SK-N-MC (cell line): ENCODE measurements at regions not wholly inside any gene's neighbourhood (a gene's known extent, or its start where the extent isn't known, plus 50 kb on each side); places are given as distances from the start of the nearest gene placed in this dataset.

Experiments used
- DNase-seq: peaks from one replicate; pipeline ENCODE4 v3.0.0-alpha.2; 2011; ENCODE audit warnings: low read depth, low spot score
- H3K27ac ChIP-seq: fragments of 200-600 bp; sonication (generic); 2 replicates; pipeline ENCODE4 v1.5.1; 2016; ENCODE audit warnings: mixed run types
- H3K36me3 ChIP-seq: fragments of 200-600 bp; sonication (generic); 2 replicates; pipeline ENCODE4 v1.6.1; 2017; ENCODE audit warnings: antibody characterized with exemption, low read length, mixed read lengths; ENCODE audit not compliant: insufficient read depth
- H3K4me3 ChIP-seq: fragments of 200-600 bp; sonication (generic); 2 replicates; pipeline ENCODE4 v1.5.1; 2016
- H3K9ac ChIP-seq: fragments of 200-600 bp; sonication (generic); 2 replicates; pipeline ENCODE4 v1.8.0; 2017; ENCODE audit warnings: mixed run types, mixed read lengths; ENCODE audit not compliant: insufficient read length
- H3K9me3 ChIP-seq: fragments of 200-600 bp; sonication (generic); 2 replicates; pipeline ENCODE4 v1.6.1; 2017; ENCODE audit warnings: low read depth, mild to moderate bottlenecking, antibody characterized with exemption, low read length, moderate library complexity, mixed read lengths
- EZH2 ChIP-seq: fragments of 200-600 bp; sonication (generic); IDR thresholded peaks from one replicate; pipeline ENCODE4 v1.6.1; 2017; ENCODE audit warnings: antibody characterized with exemption
- FOXP2 ChIP-seq: optimal IDR thresholded peaks from 2 replicates; pipeline ENCODE3; 2011; ENCODE audit warnings: mild to moderate bottlenecking, moderate library complexity; ENCODE audit not compliant: insufficient read depth; ENCODE audit errors: extremely low read length, control extremely low read depth
- POLR2AphosphoS5 ChIP-seq: IDR thresholded peaks from 2 replicates; pipeline ENCODE4 v1.6.1; 2012; ENCODE audit warnings: mild to moderate bottlenecking, low read depth, low read length, borderline replicate concordance

DNA sequence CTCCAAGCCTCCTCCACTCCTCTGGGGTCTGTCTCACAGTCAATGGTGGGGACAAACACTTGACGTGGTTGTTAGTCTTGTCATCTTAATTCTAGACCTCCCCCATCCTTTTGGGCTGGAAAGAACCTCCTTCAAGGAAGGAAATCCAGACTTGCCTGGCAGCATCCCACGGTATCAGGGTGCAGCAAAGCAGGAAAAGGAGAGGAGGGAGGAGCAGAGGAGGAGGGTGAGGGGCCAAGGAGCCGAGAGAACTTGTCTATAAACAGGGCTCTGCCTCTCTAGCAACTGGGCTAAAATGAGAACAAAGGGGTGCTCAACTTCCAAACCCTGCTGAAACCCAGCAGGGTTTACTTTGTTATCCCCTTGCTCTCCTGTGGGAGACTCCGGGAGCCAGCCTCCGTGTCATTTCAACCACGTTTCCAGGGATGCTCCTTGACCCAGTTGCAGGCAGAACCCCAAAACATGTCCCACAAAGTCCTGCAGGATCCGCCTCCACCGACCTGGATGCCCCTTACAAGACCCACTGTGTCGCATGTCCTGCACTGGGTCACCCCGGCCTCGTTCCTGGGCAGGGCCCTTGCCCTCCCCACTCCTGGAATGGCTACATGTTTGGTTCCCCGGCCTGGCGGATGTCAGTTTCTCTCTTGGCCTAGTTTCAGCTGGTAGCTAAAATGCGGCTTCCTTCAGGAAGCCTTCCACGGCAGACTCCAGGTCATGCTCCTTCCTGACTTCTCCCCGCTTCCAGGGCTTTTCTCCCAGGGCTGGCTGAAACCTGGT is 69.7 kb upstream of the MGMT start:
- Histone ChIP-seq H3K4me3 (no peak overlapping the region), H3K36me3 (no peaks in the 10 kb centered on the region), H3K9me3 (no peaks in the 10 kb centered on the region), H3K27ac (no peak overlapping the region), H3K9ac (no peak overlapping the region)
- TF ChIP-seq EZH2: no peak
- no peak for TF ChIP-seq POLR2AphosphoS5
- TF ChIP-seq FOXP2: no peak
- DNase-seq: no peak

DNA sequence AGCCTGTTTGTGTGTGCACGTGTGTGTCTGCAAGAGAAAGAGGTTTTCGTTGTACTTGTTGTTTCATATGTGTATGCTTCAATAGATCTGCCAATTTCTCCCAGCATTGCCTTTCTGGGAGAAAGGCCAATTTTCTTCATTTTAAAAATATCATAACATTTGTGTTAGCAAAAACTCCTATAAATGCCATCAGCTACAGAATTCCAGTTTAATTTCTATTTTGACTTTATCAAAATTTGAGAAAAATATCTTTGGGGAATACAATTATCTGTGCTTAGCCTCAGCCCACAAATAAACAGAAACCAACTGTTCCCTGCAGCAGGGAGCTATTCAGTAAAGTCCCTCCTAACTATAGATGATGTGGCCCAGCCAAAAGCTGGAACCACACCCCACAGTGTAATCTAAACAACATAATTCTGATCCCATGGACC is 68.3 kb upstream of the MGMT start:
- Histone ChIP-seq H3K9ac (no peak overlapping the region), H3K27ac (no peak overlapping the region), H3K4me3 (no peak overlapping the region), H3K36me3 (no peaks in the 10 kb centered on the region), H3K9me3 (no peaks in the 10 kb centered on the region)
- TF ChIP-seq EZH2: no peak
- no peak for TF ChIP-seq POLR2AphosphoS5
- no peak for TF ChIP-seq FOXP2
- DNase-seq: no peak

DNA sequence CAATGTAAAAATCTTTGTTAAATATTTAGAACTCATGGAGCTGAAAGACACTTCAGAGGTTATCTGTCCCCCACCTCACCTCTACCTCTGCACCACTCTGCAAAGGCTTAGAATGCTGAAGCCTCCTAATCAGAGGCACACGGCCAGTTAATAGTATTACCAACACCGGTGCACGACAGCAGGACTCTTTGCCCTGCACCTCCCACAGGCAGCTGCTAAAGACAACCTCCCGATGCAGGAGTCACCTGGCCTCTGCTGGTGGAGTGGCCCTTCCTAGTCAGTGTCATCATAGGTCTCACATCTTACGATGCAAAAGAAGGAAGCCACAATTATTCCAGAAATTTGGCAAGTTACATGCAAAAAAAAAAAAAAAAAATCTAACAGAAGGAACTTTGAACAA is 66.6 kb upstream of the MGMT start:
- DNase-seq: no peak

DNA sequence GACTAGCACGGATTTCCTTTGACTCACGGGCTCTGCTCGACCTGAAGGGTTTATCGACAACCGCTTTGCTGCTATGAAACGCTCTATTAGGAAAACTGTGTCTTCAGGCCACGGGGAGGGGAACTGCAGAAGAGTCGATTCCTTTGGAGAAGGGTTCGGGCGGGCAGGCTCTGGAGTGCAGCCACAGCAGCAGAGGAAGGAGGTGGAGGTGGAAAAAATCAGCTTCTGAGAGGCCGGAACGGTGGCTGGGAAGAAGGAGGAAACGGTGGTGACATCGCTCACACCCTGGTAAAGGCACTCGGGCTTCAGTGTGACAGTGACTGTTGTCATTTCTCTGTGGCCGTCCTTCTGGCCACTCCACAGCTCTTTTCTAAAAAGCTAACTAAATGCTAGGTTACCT is 64.6 kb upstream of the MGMT start:
- Histone ChIP-seq H3K27ac (no peak overlapping the region), H3K36me3 (no peaks in the 10 kb centered on the region), H3K4me3 (no peak overlapping the region), H3K9me3 (no peaks in the 10 kb centered on the region), H3K9ac (no peak overlapping the region)
- no peak for DNase-seq
- no peak for TF ChIP-seq EZH2
- TF ChIP-seq POLR2AphosphoS5: no peak
- no peak for TF ChIP-seq FOXP2

More for the DNA sequence above, 66.6 kb upstream of the MGMT start:
- no peak overlapping the region for H3K27ac ChIP-seq
- H3K9me3 ChIP-seq: no peaks in the 10 kb centered on the region
- no peaks in the 10 kb centered on the region for H3K36me3 ChIP-seq
- no peak overlapping the region for H3K9ac ChIP-seq
- no peak overlapping the region for H3K4me3 ChIP-seq
- TF ChIP-seq EZH2: no peak
- TF ChIP-seq FOXP2: no peak
- TF ChIP-seq POLR2AphosphoS5: no peak

DNA sequence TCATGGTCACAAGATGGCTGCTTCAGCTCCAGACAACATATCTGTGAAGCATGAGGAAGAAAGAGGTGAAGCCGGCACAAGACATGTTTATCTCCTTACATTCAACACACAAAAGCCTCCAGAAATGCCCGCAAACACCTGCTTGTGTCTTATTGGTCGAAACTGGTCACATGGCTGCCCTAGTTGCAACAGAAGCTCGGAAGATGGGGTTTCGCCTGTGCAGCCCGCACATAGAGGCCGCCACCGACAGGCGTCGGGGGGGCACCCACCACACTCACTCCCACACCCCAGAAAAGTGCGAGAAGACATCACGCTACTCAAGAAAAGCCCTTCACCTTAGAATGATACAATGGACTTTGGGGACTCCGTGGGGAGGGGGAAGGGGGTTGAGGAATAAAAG is 63.0 kb upstream of the MGMT start:
- DNase-seq: no peak
- Histone ChIP-seq H3K27ac (no peak overlapping the region), H3K36me3 (no peaks in the 10 kb centered on the region), H3K4me3 (no peak overlapping the region), H3K9ac (no peak overlapping the region), H3K9me3 (no peaks in the 10 kb centered on the region)
- TF ChIP-seq POLR2AphosphoS5 (no peak), FOXP2 (no peak), EZH2 (no peak)

DNA sequence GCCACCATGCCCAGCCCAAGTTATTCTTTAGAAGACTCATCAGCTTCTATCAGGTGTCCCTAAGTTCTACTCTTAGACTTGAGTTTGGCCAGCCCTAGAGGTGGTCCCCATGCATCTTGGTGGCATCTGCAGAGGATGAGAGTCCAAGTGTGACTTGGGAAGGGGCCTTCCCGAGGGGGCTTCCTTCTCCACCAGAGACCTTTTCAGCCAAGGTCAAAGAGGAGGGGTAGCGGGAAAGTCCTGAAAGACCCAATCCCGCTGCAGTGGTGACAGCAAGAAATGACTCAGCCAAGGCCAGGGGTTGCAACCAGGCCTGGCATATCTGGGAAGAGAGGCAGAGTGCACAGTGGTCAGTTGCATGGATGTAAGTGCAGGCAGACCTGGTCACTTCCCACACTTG is 61.7 kb upstream of the MGMT start:
- H3K36me3 ChIP-seq: no peaks in the 10 kb centered on the region
- no peak overlapping the region for H3K4me3 ChIP-seq
- H3K9me3 ChIP-seq: no peaks in the 10 kb centered on the region
- TF ChIP-seq EZH2 (no peak), FOXP2 (no peak), POLR2AphosphoS5 (no peak)
- no peak overlapping the region for H3K9ac ChIP-seq
- H3K27ac ChIP-seq: no peak overlapping the region
- no peak for DNase-seq

DNA sequence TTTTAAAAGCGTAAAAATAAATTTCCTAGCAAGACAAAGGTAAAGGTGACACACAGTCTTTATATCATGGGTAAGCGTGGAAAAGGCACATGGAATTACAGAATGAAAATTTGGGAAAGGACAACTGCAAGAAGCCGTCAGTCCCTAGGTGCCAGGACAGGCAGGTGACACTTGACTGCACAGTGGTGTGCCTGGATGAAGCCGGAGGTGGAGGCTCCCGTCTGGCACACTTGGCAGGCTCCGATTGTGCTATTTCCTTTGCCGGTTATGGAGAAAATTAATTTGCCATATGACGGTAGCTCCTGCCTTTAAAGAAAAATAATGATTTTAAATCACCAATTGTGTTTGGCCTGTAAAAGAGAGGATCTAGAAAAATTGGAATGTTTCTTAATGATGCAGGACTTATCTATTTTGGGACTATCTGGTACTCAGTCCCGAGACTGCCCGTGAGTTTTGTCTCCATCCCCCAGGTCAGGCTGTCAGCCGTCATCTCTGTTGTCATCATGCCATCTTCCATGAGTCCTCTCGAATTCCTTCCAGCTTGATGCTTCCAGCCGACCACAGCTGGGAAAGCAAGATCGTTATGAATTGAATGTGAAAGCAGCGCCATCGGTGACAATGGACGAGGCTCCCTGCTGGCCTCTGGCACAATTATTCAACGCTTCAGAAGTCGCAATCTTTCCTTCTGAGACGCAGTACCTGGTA is 56.2 kb upstream of the MGMT start:
- Histone ChIP-seq H3K27ac (no peak overlapping the region), H3K9ac (no peak overlapping the region), H3K4me3 (no peak overlapping the region), H3K36me3 (no peaks in the 10 kb centered on the region), H3K9me3 (no peaks in the 10 kb centered on the region)
- no peak for DNase-seq
- TF ChIP-seq EZH2 (no peak), FOXP2 (no peak), POLR2AphosphoS5 (no peak)

DNA sequence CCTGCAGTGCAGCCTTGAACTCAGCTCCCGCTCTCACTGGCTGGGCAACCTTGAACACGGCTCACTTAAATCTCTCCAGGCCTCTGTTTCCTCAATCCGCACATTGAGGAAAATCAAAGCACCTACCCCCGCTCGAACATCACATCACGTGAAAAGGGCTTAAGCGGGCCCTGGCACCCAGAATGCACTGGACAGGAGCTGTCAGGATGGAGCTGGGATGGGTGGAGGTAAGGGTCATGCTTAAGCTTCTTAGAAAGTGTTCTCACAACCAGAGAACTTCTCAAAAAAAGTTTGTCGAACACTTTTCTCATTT is 55.7 kb upstream of the MGMT start:
- no peak for DNase-seq
- Histone ChIP-seq H3K9me3 (no peaks in the 10 kb centered on the region), H3K4me3 (no peak overlapping the region), H3K36me3 (no peaks in the 10 kb centered on the region), H3K9ac (no peak overlapping the region), H3K27ac (no peak overlapping the region)
- no peak for TF ChIP-seq POLR2AphosphoS5
- no peak for TF ChIP-seq FOXP2
- no peak for TF ChIP-seq EZH2
